ENCODE measurements at regions not wholly inside any gene's neighbourhood (a gene's known extent, or its start where the extent isn't known, plus 50 kb on each side); places are given as distances from the start of the nearest gene placed in this dataset.

- no peak for DNase-seq (ENCODE audit: low spot score)
- WGBS = 74% methylated on average over 6 of the region's 6 CpGs
- Histone ChIP-seq H3K36me3 (ENCODE audit: control insufficient read depth in 4 of 4, insufficient read depth in 3 of 4, low read depth in 1 of 4, low read length in 3 of 4) (no peaks in the 10 kb centered on the region), H3K27me3 (ENCODE audit: control insufficient read depth in 4 of 4, insufficient read depth in 4 of 4, low read length in 3 of 4) (no peaks in the 10 kb centered on the region), H3K9me3 (ENCODE audit: control insufficient read depth in 4 of 4, low read length in 3 of 4) (no peaks in the 10 kb centered on the region), H3K9ac (ENCODE audit: low read depth in 1 of 2, low read length in 2 of 2) (no peak overlapping the region), H3K4me3 (ENCODE audit: low read depth in 1 of 3, low read length in 3 of 3) (no peak overlapping the region), H3K27ac (ENCODE audit: low read depth in 1 of 2, low read length in 2 of 2) (no peak overlapping the region), H3K4me1 (ENCODE audit: control insufficient read depth in 4 of 4, insufficient read depth in 4 of 4, low read length in 3 of 4) (no peaks in the 10 kb centered on the region)
- TF ChIP-seq CTCF (IDR thresholded peaks at IDR 0.05; ENCODE audit: low read depth, low read length, missing input control) (no peak), ATF3 (IDR thresholded peaks at IDR 0.05) (no peak), REST (IDR thresholded peaks at IDR 0.05) (no peak), JUND (IDR thresholded peaks at IDR 0.05) (no peak), YY1 (IDR thresholded peaks at IDR 0.05) (no peak), NR2F2 (IDR thresholded peaks at IDR 0.05) (no peak), RAD21 (IDR thresholded peaks at IDR 0.05) (no peak), MAX (IDR thresholded peaks at IDR 0.05) (no peak), HNF4A (conservative IDR thresholded peaks at IDR 0.05) (no peak), FOXA1 (IDR thresholded peaks at IDR 0.05) (no peak), TAF1 (conservative IDR thresholded peaks at IDR 0.05) (no peak), FOXA2 (IDR thresholded peaks at IDR 0.05) (no peak), RXRA (IDR thresholded peaks at IDR 0.05) (no peak), EGR1 (IDR thresholded peaks at IDR 0.05; ENCODE audit: low read depth in 2 of 2) (no peak), SP1 (IDR thresholded peaks at IDR 0.05) (no peak), GABPA (IDR thresholded peaks at IDR 0.05 in 1 of 2, conservative IDR thresholded peaks at IDR 0.05 in 1 of 2) (no peak), HNF4G (IDR thresholded peaks at IDR 0.05) (no peak), ZBTB33 (IDR thresholded peaks at IDR 0.05) (no peak)
Observed at GRCh38 chr9:124108216-124108615, 96.6 kb downstream of the LHX2 start.

All from liver (tissue), 8 donors.